ENCODE measurements at regions not wholly inside any gene's neighbourhood (a gene's known extent, or its start where the extent isn't known, plus 50 kb on each side); places are given as distances from the start of the nearest gene placed in this dataset.
"Not testable (repeated sequence)": the region's sequence is repeated elsewhere in the genome, so short reads cannot be mapped to it uniquely, and the experiment has no call there.

DNA sequence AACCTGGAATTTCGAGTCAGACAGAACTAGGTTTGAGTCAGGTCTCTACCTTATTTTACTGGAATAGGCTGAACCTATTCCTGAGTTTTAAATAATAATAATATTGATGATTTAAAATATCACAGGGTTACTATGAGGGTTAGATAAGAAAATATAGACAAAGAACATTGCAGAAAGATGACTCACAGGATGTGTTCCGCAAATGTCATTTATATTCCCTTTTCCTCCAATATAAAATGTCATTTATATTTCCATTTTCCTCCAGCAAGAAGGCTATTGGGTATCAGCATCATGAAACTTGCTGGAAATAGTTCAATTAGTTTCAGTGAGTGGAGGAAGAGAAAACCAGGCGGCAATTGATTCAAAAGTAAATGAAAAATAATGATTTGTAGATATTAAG, 163.9 kb upstream of the RASSF8 start:
- TF ChIP-seq ZFX (IDR thresholded peaks at IDR 0.05; ENCODE audit: borderline replicate concordance), result no peak
- TF ChIP-seq, protein P1, sequence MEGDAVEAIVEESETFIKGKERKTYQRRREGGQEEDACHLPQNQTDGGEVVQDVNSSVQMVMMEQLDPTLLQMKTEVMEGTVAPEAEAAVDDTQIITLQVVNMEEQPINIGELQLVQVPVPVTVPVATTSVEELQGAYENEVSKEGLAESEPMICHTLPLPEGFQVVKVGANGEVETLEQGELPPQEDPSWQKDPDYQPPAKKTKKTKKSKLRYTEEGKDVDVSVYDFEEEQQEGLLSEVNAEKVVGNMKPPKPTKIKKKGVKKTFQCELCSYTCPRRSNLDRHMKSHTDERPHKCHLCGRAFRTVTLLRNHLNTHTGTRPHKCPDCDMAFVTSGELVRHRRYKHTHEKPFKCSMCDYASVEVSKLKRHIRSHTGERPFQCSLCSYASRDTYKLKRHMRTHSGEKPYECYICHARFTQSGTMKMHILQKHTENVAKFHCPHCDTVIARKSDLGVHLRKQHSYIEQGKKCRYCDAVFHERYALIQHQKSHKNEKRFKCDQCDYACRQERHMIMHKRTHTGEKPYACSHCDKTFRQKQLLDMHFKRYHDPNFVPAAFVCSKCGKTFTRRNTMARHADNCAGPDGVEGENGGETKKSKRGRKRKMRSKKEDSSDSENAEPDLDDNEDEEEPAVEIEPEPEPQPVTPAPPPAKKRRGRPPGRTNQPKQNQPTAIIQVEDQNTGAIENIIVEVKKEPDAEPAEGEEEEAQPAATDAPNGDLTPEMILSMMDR (IDR thresholded peaks at IDR 0.05), result no peak

DNA sequence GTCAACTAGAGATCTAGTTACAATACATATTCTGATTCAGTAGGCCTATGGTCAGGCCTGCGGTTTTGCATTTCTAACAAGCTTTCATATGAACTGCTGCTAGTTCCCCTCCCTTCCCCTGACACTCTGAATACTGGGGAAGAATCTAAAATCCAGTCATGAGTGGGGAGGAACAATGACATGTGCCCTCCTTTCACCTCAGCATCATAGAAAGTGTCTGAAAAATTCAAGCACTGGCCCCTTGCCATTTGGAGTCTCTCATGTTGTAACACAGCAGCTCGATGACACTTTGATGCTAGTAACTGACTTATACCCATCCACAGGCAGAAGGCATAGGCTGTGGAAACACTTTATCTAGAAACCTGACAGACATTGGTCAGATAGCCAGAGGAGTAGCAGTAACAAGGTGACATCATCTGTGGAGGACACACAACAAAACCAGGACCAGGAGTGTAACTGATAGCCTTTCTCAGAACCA, 161.9 kb upstream of the RASSF8 start:
- H3K27ac ChIP-seq, result no peak overlapping the region
- TF ChIP-seq, protein P1 (IDR thresholded peaks at IDR 0.05), result no peak
- TF ChIP-seq ZFX (IDR thresholded peaks at IDR 0.05; ENCODE audit: borderline replicate concordance), result no peak

More for the DNA sequence above, 163.9 kb upstream of the RASSF8 start:
- H3K27ac ChIP-seq, result no peak overlapping the region

DNA sequence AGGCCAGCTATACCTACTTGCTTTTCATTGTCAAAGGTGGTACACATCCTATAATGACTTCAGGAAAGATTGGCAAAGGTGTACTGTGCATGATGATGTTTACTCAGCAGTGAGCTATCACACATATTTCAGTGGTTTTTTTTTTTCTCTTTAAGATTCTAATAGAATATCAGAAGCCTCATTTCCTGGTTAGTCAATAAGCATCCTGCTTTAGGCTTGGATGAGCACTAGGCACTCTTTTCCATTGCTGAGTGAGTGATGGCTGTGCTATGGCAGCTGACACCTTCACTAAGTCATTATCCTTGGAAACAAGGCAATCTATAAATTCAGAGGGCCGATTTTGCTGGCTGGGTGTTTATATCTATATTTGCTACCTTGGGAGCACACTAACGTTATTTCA, 161.1 kb upstream of the RASSF8 start:
- TF ChIP-seq ZFX (IDR thresholded peaks at IDR 0.05; ENCODE audit: borderline replicate concordance), result no peak
- TF ChIP-seq, protein P1 (IDR thresholded peaks at IDR 0.05), result no peak

DNA sequence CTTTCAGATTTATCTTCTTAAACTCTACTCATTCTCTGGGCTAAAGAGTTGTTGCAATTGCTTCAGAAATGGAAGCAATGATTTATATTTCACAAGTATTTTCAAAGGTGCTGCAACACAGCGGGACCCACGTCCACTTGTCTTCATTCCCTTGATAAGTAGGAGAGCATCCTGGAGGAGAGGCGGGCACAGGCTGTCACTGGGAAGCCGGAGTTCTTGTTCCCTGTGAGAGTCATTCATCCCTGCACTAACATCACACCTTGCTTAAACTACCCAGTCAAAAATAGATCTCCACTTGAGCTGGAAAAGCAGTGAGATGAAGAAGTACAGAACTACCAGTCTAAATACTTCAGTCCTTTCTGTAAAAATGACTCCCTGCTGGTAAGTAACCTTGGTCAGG, 160.5 kb upstream of the RASSF8 start:
- no peak overlapping the region for H3K27ac ChIP-seq
- TF ChIP-seq, protein P1 (IDR thresholded peaks at IDR 0.05), result no peak
- TF ChIP-seq ZFX (IDR thresholded peaks at IDR 0.05; ENCODE audit: borderline replicate concordance), result no peak

More for the DNA sequence above, 161.1 kb upstream of the RASSF8 start:
- no peak overlapping the region for H3K27ac ChIP-seq

DNA sequence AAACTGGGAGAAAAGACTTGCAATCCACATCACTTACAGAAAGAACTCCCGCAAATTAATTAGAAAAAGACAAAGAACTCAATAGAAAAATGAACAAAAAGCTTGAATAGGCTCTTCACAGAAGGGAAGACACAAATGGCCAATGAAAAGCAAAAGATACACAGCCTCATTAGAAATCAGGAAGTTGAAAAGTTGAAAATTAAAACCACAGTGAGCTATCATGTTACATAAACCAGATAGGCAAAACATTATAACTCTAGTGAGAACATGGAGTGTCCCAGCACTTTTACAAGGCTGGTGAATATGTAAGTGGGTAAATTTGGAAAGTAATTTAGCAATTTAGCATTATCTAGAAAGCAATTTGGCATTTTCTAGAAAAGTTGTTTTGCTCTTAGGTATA, 158.4 kb upstream of the RASSF8 start:
- TF ChIP-seq, protein P1 (IDR thresholded peaks at IDR 0.05), result no peak
- TF ChIP-seq ZFX (IDR thresholded peaks at IDR 0.05; ENCODE audit: borderline replicate concordance), result no peak
- H3K27ac ChIP-seq, result no peak overlapping the region

DNA sequence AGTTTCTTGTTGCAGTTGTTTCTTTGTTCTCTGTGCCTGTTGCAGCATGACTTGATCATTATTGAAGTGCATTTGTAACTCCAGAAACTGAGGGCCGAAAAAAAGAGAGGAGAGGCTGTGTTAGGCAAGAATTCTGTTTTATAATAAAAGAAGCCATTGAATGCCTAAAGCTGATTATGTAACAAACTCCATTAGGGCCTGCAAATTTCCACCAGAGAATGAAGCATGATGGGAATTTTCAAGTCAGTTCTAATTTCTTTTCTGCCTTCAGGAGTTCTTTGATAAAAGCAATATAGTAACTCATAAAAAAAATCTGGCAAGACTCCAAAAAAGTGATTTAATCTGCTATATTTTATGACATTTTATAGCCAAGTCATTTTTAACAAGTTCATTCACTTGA, 156.7 kb upstream of the RASSF8 start:
- H3K27ac ChIP-seq, result no peak overlapping the region
- TF ChIP-seq, protein P1 (IDR thresholded peaks at IDR 0.05), result no peak

DNA sequence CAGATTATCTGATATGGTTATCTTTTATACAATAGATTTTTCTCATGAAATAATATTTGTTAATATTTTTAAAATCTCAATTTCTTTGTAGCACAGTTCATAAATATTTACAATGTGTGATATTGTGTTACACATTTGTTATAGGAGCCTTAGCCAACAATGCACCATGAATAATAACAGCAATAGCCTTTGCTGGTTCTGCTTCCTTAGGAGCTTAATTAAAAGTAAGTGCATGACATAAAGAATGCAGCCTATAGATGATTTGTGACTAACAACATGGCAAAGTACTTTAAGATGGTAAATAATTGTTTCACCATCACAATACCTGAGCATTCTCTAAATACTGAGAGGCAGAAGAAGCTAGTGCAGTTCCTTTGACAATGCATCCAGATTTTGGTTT, 156.3 kb upstream of the RASSF8 start:
- no peak for TF ChIP-seq ZFX (IDR thresholded peaks at IDR 0.05; ENCODE audit: borderline replicate concordance)
- TF ChIP-seq, protein P1 (IDR thresholded peaks at IDR 0.05), result no peak
- H3K27ac ChIP-seq, result no peak overlapping the region

DNA sequence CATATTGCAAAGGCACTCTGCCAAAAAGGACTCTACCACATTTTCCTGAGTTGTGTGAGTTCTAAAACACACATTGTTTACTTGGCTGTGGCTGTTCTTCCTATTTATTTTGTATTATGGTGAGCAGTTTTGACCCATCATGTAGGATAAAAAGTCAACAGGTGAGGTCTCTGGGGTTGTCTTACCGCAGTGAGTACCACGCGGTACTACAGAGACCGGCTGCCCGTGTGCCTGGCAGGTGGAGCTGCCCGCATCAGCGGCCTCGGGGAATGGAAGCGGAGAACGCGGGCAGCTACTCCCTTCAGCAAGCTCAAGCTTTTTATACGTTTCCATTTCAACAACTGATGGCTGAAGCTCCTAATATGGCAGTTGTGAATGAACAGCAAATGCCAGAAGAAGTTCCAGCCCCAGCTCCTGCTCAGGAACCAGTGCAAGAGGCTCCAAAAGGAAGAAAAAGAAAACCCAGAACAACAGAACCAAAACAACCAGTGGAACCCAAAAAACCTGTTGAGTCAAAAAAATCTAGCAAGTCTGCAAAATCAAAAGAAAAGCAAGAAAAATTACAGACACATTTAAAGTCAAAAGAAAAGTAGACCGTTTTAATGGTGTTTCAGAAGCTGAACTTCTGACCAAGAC, 155.3 kb upstream of the RASSF8 start:
- not testable (repeated sequence) for H3K27ac ChIP-seq

DNA sequence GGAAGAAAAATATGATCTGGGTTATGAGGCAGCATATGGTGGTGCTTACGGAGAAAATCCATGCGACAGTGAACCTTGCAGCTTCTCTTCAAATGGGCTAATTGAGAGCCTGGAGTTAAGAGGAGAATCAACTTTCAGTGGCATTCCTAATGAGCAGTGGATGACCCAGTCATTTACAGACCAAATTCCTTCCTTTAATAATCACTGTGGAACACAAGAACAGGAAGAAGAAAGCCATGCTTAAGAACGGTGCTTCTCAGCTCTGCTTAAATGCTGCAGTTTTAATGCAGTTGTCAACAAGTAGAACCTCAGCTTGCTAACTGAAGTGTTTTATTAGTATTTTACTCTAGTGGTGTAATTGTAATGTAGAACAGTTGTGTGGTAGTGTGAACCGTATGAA, 154.2 kb upstream of the RASSF8 start:
- H3K27ac ChIP-seq, result not testable (repeated sequence)
